SK-N-SH treated with all-trans-retinoic acid at 6 μM for 48 hours (cell line): ENCODE measurements at regions not wholly inside any gene's neighbourhood (a gene's known extent, or its start where the extent isn't known, plus 50 kb on each side); places are given as distances from the start of the nearest gene placed in this dataset.

ENCODE experiments used
- ATAC-seq: fragments of 200-7000 bp; cut with Tn5 transposase; 3 replicates; pipeline ENCODE4 v1.9.1; 2020; ENCODE audit warnings: mild to moderate bottlenecking, moderate library complexity
- ARNTL ChIP-seq: fragments of 450-650 bp; formaldehyde crosslinking; IDR thresholded peaks from 2 replicates; pipeline ENCODE4 v1.5.0; 2020; ENCODE audit warnings: low read depth, mild to moderate bottlenecking, moderate library complexity, borderline replicate concordance
- BACH2 ChIP-seq: fragments of 250-450 bp; sonication (Bioruptor Pico); IDR thresholded peaks from 2 replicates; pipeline ENCODE4 v1.9.0; 2021; ENCODE audit warnings: mild to moderate bottlenecking, borderline replicate concordance
- CSRNP3 ChIP-seq: fragments of 250-450 bp; sonication (Bioruptor Pico); IDR thresholded peaks from 2 replicates; pipeline ENCODE4 v1.5.1; 2021; ENCODE audit warnings: mild to moderate bottlenecking, moderate library complexity
- ESRRG ChIP-seq: fragments of 250-450 bp; sonication (Bioruptor Pico); IDR thresholded peaks from 2 replicates; pipeline ENCODE4 v1.6.1; 2021; ENCODE audit warnings: mild to moderate bottlenecking
- GLIS3 ChIP-seq: fragments of 250-450 bp; sonication (Bioruptor Pico); IDR thresholded peaks from 2 replicates; pipeline ENCODE4 v1.5.0; 2020; ENCODE audit warnings: mild to moderate bottlenecking, moderate library complexity
- ISL1 ChIP-seq: fragments of 250-450 bp; sonication (Bioruptor Pico); IDR thresholded peaks from 2 replicates; pipeline ENCODE4 v2.1.2; 2022; ENCODE audit warnings: mild to moderate bottlenecking, moderate library complexity
- POU6F1 ChIP-seq: fragments of 250-450 bp; sonication (Bioruptor Pico); IDR thresholded peaks from 2 replicates; pipeline ENCODE4 v1.8.0; 2021; ENCODE audit warnings: low read depth, mild to moderate bottlenecking, moderate library complexity, borderline replicate concordance
- RARB ChIP-seq: fragments of 250-450 bp; sonication (Bioruptor Pico); IDR thresholded peaks from 2 replicates; pipeline ENCODE4 v1.8.0; 2021; ENCODE audit warnings: mild to moderate bottlenecking, moderate library complexity
- SNAI2 ChIP-seq: fragments of 250-450 bp; sonication (Bioruptor Pico); IDR thresholded peaks from 2 replicates; pipeline ENCODE4 v1.5.0; 2020; ENCODE audit warnings: mild to moderate bottlenecking, moderate library complexity
- TCF4 ChIP-seq: fragments of 250-450 bp; sonication (Bioruptor Pico); IDR thresholded peaks from 2 replicates; pipeline ENCODE4 v1.8.0; 2021; ENCODE audit warnings: mild to moderate bottlenecking, moderate library complexity, borderline replicate concordance
- TOX ChIP-seq: fragments of 250-450 bp; sonication (Bioruptor Pico); IDR thresholded peaks from 2 replicates; pipeline ENCODE4 v1.8.0; 2021; ENCODE audit warnings: mild to moderate bottlenecking, moderate library complexity, borderline replicate concordance
- TSHZ2 ChIP-seq: fragments of 250-450 bp; sonication (Bioruptor Pico); IDR thresholded peaks from 2 replicates; pipeline ENCODE4 v1.5.0; 2020; ENCODE audit warnings: mild to moderate bottlenecking, moderate library complexity
- ZC3H10 ChIP-seq: fragments of 250-450 bp; sonication (Bioruptor Pico); IDR thresholded peaks from 2 replicates; pipeline ENCODE4 v1.5.1; 2021; ENCODE audit warnings: mild to moderate bottlenecking, moderate library complexity
- ZFP3 ChIP-seq: fragments of 250-450 bp; sonication (Bioruptor Pico); IDR thresholded peaks from 2 replicates; pipeline ENCODE4 v1.5.0; 2020; ENCODE audit warnings: mild to moderate bottlenecking, moderate library complexity
- ZFP30 ChIP-seq: fragments of 450-650 bp; formaldehyde crosslinking; IDR thresholded peaks from 2 replicates; pipeline ENCODE4 v1.5.0; 2022; ENCODE audit warnings: mild to moderate bottlenecking, moderate library complexity
- ZNF565 ChIP-seq: fragments of 450-650 bp; formaldehyde crosslinking; conservative IDR thresholded peaks from 2 replicates; pipeline ENCODE4 v1.5.0; 2020; ENCODE audit warnings: low read depth, mild to moderate bottlenecking, moderate library complexity
- ZNF70 ChIP-seq: fragments of 450-650 bp; formaldehyde crosslinking; IDR thresholded peaks from 2 replicates; pipeline ENCODE4 v1.5.0; 2020; ENCODE audit warnings: mild to moderate bottlenecking, moderate library complexity
- ZNF8 ChIP-seq: fragments of 450-650 bp; formaldehyde crosslinking; IDR thresholded peaks from 2 replicates; pipeline ENCODE4 v1.5.0; 2020; ENCODE audit warnings: mild to moderate bottlenecking, moderate library complexity
- TF ChIP-seq, protein P1 (sequence below): fragments of 250-450 bp; sonication (Bioruptor Pico); IDR thresholded peaks from 2 replicates; pipeline ENCODE4 v1.5.1; 2020; ENCODE audit warnings: low read depth, mild to moderate bottlenecking, moderate library complexity

DNA sequence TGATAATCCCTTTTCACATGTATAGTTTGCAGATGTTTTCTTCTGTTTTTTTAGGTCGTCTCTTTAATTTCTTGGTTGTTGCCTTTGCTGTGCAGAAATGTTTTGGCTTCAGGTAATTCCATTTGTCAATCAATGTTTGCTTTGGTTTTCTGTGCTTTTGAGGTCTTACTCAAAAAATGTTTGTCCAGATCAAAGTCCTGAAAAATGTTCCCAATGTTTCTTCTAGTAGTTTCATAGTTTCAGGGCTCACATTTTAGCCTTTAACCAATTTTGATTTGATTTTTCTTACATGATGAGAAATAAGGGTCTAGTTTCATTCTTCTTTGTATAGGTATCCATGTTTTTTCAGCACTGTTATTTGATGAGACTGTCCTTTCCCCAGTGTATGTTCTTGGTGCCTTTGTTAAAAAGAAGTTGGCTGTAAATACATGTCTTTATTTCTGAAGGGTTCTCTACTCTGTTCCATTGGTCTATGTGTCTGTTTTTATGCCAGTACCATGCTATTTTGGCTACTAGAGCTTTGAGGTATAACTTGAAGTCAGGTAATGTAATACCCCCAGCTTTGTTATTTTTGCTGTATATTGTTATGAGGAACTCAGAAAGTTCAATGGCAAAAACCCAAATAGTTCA lies 578.7 kb upstream of the SEL1L start (continued):
- TF ChIP-seq TSHZ2 (CRISPR knock-in tag) = no peak
- TF ChIP-seq ZFP30 (CRISPR knock-in tag) = no peak
- no peak for TF ChIP-seq BACH2 (CRISPR knock-in tag)
- no peak for TF ChIP-seq ZNF565

DNA sequence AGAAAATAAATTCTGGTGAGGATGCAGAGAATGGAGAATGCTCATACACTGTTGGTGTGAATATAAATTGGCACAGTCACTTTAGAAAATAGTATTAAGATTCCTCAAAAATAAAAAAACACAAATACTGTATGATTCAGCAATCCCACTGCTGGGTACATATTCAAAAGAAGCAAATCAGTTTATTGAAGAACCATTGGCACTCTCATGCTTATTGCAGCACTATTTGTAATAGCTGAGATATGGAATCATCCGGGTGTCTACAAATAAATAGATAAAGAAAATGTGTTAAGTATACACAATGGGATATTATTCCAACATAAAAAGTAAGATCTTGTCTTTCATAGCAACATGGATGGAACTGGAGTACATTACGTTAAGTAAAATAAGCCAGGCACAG lies 579.4 kb upstream of the SEL1L start:
- ATAC-seq = no peak
- no peak for TF ChIP-seq SNAI2 (CRISPR knock-in tag)
- TF ChIP-seq POU6F1 (CRISPR knock-in tag) = no peak
- TF ChIP-seq TSHZ2 (CRISPR knock-in tag) = no peak
- no peak for TF ChIP-seq ZC3H10 (CRISPR knock-in tag)
- no peak for TF ChIP-seq CSRNP3 (CRISPR knock-in tag)
- no peak for TF ChIP-seq TCF4 (CRISPR knock-in tag)
- TF ChIP-seq BACH2 (CRISPR knock-in tag) = no peak
- TF ChIP-seq ESRRG (CRISPR knock-in tag) = no peak
- no peak for TF ChIP-seq ARNTL
- no peak for TF ChIP-seq ZNF565
- no peak for TF ChIP-seq GLIS3 (CRISPR knock-in tag)

DNA sequence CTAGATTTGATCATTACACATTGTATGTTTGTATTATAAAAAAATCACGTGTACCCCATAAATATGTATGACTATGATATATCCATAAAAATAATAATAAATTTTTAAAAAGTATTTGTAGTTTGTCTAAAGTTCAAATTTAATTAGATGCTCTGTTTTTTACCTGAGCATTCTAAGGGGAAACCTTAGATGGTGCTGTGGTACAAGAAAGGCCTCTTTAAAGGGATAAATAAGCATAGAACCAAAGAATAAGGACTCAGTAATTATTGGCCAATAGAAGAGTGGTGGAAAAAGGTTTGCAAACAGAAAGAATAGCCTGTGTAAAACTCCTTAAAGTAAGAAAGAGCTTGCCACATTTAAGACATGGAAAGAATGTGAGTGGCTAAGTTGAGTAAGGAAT lies 580.1 kb upstream of the SEL1L start:
- no peak for TF ChIP-seq TOX (CRISPR knock-in tag)
- no peak for TF ChIP-seq TSHZ2 (CRISPR knock-in tag)
- no peak for TF ChIP-seq ARNTL
- no peak for TF ChIP-seq ZFP3 (CRISPR knock-in tag)
- TF ChIP-seq POU6F1 (CRISPR knock-in tag) = no peak
- TF ChIP-seq, protein P1, sequence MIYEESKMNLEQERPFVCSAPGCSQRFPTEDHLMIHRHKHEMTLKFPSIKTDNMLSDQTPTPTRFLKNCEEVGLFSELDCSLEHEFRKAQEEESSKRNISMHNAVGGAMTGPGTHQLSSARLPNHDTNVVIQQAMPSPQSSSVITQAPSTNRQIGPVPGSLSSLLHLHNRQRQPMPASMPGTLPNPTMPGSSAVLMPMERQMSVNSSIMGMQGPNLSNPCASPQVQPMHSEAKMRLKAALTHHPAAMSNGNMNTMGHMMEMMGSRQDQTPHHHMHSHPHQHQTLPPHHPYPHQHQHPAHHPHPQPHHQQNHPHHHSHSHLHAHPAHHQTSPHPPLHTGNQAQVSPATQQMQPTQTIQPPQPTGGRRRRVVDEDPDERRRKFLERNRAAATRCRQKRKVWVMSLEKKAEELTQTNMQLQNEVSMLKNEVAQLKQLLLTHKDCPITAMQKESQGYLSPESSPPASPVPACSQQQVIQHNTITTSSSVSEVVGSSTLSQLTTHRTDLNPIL = no peak
- no peak for TF ChIP-seq BACH2 (CRISPR knock-in tag)
- TF ChIP-seq ZNF565 = no peak
- no peak for TF ChIP-seq ZFP30 (CRISPR knock-in tag)
- TF ChIP-seq ISL1 (CRISPR knock-in tag) = no peak
- no peak for TF ChIP-seq RARB
- TF ChIP-seq ZNF70 (CRISPR knock-in tag) = no peak
- TF ChIP-seq ZNF8 = no peak
- TF ChIP-seq GLIS3 (CRISPR knock-in tag) = no peak
- ATAC-seq = no peak
